ENCODE measurements at regions not wholly inside any gene's neighbourhood (a gene's known extent, or its start where the extent isn't known, plus 50 kb on each side); places are given as distances from the start of the nearest gene placed in this dataset.

DNA sequence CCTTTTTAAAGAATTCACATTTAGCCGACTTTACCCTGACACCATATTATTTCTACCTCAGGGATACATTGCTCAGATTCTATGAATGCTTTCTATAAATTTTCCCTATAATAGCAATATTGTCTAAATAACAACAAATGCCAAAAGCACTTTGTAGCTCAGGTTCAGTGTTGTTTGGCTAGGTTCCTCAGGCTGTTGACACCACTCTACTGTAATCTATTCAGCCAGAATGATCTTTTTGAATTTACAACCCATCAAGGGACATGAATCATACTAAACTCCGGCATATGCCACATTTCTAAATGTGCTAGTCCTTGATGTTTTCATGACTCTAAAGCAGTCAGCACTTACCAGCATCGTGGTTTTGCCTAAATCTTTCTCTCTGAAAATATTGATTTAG lies 641.5 kb upstream of the CDH10 start:
- H3K23me2 ChIP-seq (ENCODE audit: low read depth, low read length) = no peaks in the 10 kb centered on the region
- H4K8ac ChIP-seq (ENCODE audit: extremely low read depth, insufficient read depth, low read length) = no peak overlapping the region
- DNase-seq (ENCODE audit: low read depth in 1 of 2, low spot score in 2 of 2) (no peak), FAIRE-seq (no peak)
- no peak overlapping the region for H3K18ac ChIP-seq (ENCODE audit: extremely low read depth, low read length)
- ChIA-PET CTCF (ENCODE audit: partially characterized antibody) (interaction anchor here (0.6 kb wide), 1 partner anchor 921 kb away, joined by 3 read pairs; no protein-coding TSS in a partner anchor), POLR2A (ENCODE audit: partially characterized antibody) (no interaction called here)
- no peak overlapping the region for H2BK12ac ChIP-seq (ENCODE audit: low read depth, low read length)
- no peak overlapping the region for H3K27ac ChIP-seq (ENCODE audit: low read depth, low read length)
- H3K4me1 ChIP-seq (replicated peaks in 1 of 4; ENCODE audit: control insufficient read depth in 3 of 4, insufficient read depth in 4 of 4, low read length in 3 of 4) = no peaks in the 10 kb centered on the region
- no peaks in the 10 kb centered on the region for H3K27me3 ChIP-seq (replicated peaks in 1 of 4; ENCODE audit: control insufficient read depth in 3 of 4, extremely low read depth in 1 of 4, insufficient read depth in 3 of 4, low read length in 3 of 4)
- no peak overlapping the region for H2BK20ac ChIP-seq (ENCODE audit: low read length)
- TF ChIP-seq, protein P1, sequence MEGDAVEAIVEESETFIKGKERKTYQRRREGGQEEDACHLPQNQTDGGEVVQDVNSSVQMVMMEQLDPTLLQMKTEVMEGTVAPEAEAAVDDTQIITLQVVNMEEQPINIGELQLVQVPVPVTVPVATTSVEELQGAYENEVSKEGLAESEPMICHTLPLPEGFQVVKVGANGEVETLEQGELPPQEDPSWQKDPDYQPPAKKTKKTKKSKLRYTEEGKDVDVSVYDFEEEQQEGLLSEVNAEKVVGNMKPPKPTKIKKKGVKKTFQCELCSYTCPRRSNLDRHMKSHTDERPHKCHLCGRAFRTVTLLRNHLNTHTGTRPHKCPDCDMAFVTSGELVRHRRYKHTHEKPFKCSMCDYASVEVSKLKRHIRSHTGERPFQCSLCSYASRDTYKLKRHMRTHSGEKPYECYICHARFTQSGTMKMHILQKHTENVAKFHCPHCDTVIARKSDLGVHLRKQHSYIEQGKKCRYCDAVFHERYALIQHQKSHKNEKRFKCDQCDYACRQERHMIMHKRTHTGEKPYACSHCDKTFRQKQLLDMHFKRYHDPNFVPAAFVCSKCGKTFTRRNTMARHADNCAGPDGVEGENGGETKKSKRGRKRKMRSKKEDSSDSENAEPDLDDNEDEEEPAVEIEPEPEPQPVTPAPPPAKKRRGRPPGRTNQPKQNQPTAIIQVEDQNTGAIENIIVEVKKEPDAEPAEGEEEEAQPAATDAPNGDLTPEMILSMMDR (IDR thresholded peaks at IDR 0.05; ENCODE audit: control extremely low read depth in 1 of 3, insufficient read depth in 1 of 3, low read depth in 1 of 3, low read length in 3 of 3) = no peak
- TF ChIP-seq RFX5 (IDR thresholded peaks at IDR 0.05; ENCODE audit: borderline replicate concordance, low read depth, low read length) = no peak
- TF ChIP-seq SIRT6 (IDR thresholded peaks at IDR 0.05; ENCODE audit: low read length) = no peak
- no peak for TF ChIP-seq KDM4A (IDR thresholded peaks at IDR 0.05; ENCODE audit: low read depth, low read length, severe bottlenecking)
- no peak for TF ChIP-seq EP300 (IDR thresholded peaks at IDR 0.05; ENCODE audit: borderline replicate concordance in 1 of 2, low read depth in 2 of 2, low read length in 2 of 2)
- TF ChIP-seq SP4 (IDR thresholded peaks at IDR 0.05; ENCODE audit: low read length) = no peak
- no peak for TF ChIP-seq YY1 (IDR thresholded peaks at IDR 0.05; ENCODE audit: low read depth, low read length)
- H3K4me2 ChIP-seq (ENCODE audit: insufficient read depth in 1 of 2, low read depth in 2 of 2, low read length in 2 of 2) = no peak overlapping the region
- no peak overlapping the region for H3K4ac ChIP-seq (replicated peaks; ENCODE audit: insufficient read length, low read depth, low read length)
- no peak overlapping the region for H4K91ac ChIP-seq (replicated peaks; ENCODE audit: insufficient read length, low read length)
- H2BK120ac ChIP-seq (replicated peaks; ENCODE audit: low read depth, low read length) = no peak overlapping the region
- H2BK5ac ChIP-seq (ENCODE audit: low read depth, low read length) = no peak overlapping the region
- H3K14ac ChIP-seq (ENCODE audit: insufficient read length) = no peak overlapping the region
- H2AFZ ChIP-seq (ENCODE audit: low read length) = no peak overlapping the region
- no peak overlapping the region for H3K56ac ChIP-seq (replicated peaks; ENCODE audit: insufficient read length, low read depth, low read length)
- no peak overlapping the region for H3K4me3 ChIP-seq (ENCODE audit: extremely low read depth in 1 of 4, insufficient read depth in 2 of 4, low read depth in 3 of 4, low read length in 4 of 4)
- H3K36me3 ChIP-seq (ENCODE audit: control insufficient read depth in 2 of 4, insufficient read depth in 4 of 4, low read length in 3 of 4) = no peaks in the 10 kb centered on the region
- 86% methylated on average over 3 of the region's 3 CpGs; no CpG with 5 or more reads in 1 of the 2 experiments for WGBS, 2 experiments (ENCODE audit: extremely low coverage in 1 of 2, insufficient coverage in 1 of 2, insufficient read length in 1 of 2, insufficient replicate concordance in 2 of 2, low coverage in 1 of 2, low lambda C conversion rate in 2 of 2, missing lambda C conversion rate in 1 of 2)
- H4K20me1 ChIP-seq (replicated peaks in 1 of 2; ENCODE audit: control insufficient read depth in 1 of 2, insufficient read depth in 2 of 2, low read length in 2 of 2) = no peaks in the 10 kb centered on the region
- no peak overlapping the region for H3K9ac ChIP-seq (replicated peaks in 1 of 4; ENCODE audit: extremely low read depth in 1 of 4, low read depth in 3 of 4, low read length in 3 of 4)
- no peak overlapping the region for H4K5ac ChIP-seq (ENCODE audit: insufficient read length, low read depth, low read length)
- no peak overlapping the region for H3K23ac ChIP-seq (ENCODE audit: insufficient read length)
- no peaks in the 10 kb centered on the region for H3K79me2 ChIP-seq (ENCODE audit: control insufficient read depth in 1 of 2, insufficient read depth in 2 of 2, low read length in 2 of 2)
- H3K79me1 ChIP-seq (ENCODE audit: low read depth, low read length) = no peaks in the 10 kb centered on the region
- no peak overlapping the region for H2BK15ac ChIP-seq (ENCODE audit: low read length)
- H3K9me3 ChIP-seq (ENCODE audit: insufficient read depth in 2 of 2, low read depth in 1 of 2, low read length in 1 of 2) = no peaks in the 10 kb centered on the region
- H2AK5ac ChIP-seq (ENCODE audit: low read depth, low read length) = no peak overlapping the region

All from H1 (cell line).